Gastroesophageal sphincter (tissue), 3 donors: ENCODE measurements at regions not wholly inside any gene's neighbourhood (a gene's known extent, or its start where the extent isn't known, plus 50 kb on each side); places are given as distances from the start of the nearest gene placed in this dataset.

Source experiments
- EP300 ChIP-seq: sonication (generic); formaldehyde crosslinking; IDR thresholded peaks from one replicate; pipeline ENCODE4 v1.6.1; 2017; ENCODE audit warnings: antibody characterized with exemption, mild to moderate bottlenecking
- POLR2A ChIP-seq, 2 donors: fragments of 450-650 bp; IDR thresholded peaks; one replicate each; pipeline ENCODE4 v1.6.1; 2017; ENCODE audit warnings: antibody characterized with exemption in 2 of 2, mild to moderate bottlenecking in 2 of 2, moderate library complexity in 1 of 2
- TF ChIP-seq, protein P1 (sequence below), 4 experiments: fragments of 200-600 bp in 2 of 4; fragments of 450-650 bp in 2 of 4; sonication (generic) in 1 of 4; IDR thresholded peaks; one replicate each; pipeline ENCODE4 v1.5.1; 2017 to 2019; ENCODE audit warnings: antibody characterized with exemption in 4 of 4, mild to moderate bottlenecking in 2 of 4, moderate library complexity in 2 of 4

DNA sequence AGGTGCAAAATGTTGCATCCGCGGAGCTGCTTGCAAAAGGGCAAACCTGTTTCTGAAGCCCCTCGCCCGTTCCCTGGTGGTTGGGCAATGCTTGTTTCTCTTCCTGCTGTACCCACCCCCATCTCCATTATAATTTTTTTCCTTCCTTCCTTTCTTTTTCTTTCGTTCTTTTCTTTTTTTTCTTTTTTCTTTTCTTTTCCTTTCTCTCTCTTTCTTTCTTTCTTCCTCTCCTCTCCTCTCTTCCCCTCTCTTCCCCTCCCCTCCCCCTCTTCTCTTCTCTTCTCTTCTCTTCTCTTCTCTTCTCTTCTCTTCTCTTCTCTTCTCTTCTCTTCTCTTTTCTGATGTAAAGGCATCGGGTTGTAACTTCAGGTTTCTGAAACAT, 278.2 kb downstream of the GATA3 start:
- TF ChIP-seq, protein P1, sequence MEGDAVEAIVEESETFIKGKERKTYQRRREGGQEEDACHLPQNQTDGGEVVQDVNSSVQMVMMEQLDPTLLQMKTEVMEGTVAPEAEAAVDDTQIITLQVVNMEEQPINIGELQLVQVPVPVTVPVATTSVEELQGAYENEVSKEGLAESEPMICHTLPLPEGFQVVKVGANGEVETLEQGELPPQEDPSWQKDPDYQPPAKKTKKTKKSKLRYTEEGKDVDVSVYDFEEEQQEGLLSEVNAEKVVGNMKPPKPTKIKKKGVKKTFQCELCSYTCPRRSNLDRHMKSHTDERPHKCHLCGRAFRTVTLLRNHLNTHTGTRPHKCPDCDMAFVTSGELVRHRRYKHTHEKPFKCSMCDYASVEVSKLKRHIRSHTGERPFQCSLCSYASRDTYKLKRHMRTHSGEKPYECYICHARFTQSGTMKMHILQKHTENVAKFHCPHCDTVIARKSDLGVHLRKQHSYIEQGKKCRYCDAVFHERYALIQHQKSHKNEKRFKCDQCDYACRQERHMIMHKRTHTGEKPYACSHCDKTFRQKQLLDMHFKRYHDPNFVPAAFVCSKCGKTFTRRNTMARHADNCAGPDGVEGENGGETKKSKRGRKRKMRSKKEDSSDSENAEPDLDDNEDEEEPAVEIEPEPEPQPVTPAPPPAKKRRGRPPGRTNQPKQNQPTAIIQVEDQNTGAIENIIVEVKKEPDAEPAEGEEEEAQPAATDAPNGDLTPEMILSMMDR (IDR thresholded peaks at IDR 0.05) = no peak
- no peak for TF ChIP-seq POLR2A (IDR thresholded peaks at IDR 0.05)
- TF ChIP-seq EP300 = no peak
